ENCODE measurements at regions not wholly inside any gene's neighbourhood (a gene's known extent, or its start where the extent isn't known, plus 50 kb on each side); places are given as distances from the start of the nearest gene placed in this dataset.

DNA sequence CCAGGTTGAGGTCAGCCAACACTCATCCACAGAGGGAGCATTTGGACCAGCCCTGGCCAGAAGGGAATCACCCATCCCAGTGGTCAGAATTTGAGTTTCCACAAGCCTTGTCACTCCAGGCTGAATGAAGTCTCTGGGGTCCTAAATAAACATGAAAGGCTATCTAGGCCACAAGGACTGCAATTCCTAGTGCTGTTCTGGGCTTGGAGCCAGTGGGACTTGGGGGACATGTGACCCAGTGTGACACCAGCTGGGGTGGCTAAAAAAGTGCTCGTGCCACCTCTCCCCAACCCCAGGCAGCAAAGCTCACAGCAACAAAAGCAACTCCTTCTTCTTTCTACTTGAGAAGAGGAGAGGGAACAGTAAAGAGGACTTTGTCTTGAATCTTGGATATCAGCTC, 91.7 kb downstream of the MDH1 start:
- no peak for TF ChIP-seq POLR2A (IDR thresholded peaks at IDR 0.05)
- TF ChIP-seq, protein P1, sequence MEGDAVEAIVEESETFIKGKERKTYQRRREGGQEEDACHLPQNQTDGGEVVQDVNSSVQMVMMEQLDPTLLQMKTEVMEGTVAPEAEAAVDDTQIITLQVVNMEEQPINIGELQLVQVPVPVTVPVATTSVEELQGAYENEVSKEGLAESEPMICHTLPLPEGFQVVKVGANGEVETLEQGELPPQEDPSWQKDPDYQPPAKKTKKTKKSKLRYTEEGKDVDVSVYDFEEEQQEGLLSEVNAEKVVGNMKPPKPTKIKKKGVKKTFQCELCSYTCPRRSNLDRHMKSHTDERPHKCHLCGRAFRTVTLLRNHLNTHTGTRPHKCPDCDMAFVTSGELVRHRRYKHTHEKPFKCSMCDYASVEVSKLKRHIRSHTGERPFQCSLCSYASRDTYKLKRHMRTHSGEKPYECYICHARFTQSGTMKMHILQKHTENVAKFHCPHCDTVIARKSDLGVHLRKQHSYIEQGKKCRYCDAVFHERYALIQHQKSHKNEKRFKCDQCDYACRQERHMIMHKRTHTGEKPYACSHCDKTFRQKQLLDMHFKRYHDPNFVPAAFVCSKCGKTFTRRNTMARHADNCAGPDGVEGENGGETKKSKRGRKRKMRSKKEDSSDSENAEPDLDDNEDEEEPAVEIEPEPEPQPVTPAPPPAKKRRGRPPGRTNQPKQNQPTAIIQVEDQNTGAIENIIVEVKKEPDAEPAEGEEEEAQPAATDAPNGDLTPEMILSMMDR (IDR thresholded peaks at IDR 0.05): no peak
